ENCODE measurements at regions not wholly inside any gene's neighbourhood (a gene's known extent, or its start where the extent isn't known, plus 50 kb on each side); places are given as distances from the start of the nearest gene placed in this dataset.

DNA sequence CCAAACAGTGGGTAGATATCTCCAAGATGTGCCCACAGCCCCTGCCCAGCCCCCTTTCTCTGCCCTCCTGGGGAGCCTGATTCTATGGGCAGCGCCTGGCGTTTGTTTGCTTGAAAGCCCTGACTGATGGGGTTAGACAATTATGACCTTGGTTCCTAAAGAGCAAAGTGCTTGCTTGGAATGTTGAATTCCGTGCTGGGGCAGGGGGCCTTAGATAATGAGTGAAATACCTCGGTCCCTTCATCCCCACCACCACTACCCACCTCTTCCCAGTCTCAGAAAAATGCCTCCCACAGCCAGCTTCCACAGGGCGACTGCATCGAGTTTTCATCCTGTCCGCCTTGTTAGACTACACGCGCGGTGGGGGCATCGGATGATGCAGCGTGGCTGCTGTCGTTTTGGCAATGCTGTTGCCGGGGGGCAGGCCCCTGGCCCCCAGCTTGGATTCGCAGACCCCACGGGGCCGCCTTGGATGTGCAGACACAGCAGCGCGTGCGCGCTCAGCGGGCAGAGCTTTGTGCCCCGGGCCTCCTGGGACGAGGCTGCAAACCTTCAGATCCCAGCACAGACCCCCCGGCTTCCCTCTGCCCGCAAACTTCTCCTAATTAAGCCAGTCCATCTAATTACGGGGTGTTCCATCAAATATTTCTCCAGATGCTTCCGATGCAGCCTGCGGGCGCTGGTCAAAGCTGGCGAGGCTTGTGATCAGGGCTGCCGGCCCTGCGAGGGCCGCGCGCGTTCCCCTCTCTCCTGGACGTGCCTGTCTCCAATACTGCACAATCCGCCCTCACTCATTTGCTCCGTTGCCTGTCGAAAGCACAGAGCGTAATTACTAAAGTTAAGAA, 86.1 kb downstream of the LINC00237 start (continued):
- TF ChIP-seq, protein P1, sequence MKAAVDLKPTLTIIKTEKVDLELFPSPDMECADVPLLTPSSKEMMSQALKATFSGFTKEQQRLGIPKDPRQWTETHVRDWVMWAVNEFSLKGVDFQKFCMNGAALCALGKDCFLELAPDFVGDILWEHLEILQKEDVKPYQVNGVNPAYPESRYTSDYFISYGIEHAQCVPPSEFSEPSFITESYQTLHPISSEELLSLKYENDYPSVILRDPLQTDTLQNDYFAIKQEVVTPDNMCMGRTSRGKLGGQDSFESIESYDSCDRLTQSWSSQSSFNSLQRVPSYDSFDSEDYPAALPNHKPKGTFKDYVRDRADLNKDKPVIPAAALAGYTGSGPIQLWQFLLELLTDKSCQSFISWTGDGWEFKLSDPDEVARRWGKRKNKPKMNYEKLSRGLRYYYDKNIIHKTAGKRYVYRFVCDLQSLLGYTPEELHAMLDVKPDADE (CRISPR knock-in tag; IDR thresholded peaks at IDR 0.05): no peak
- TF ChIP-seq NFE2 (CRISPR knock-in tag; IDR thresholded peaks at IDR 0.05) (no peak), ZSCAN20 (CRISPR knock-in tag; IDR thresholded peaks at IDR 0.05; ENCODE audit: borderline replicate concordance) (no peak), SALL2 (CRISPR knock-in tag; IDR thresholded peaks at IDR 0.05) (no peak), ZNF761 (CRISPR knock-in tag; conservative IDR thresholded peaks at IDR 0.05) (no peak), AKAP8 (CRISPR knock-in tag; IDR thresholded peaks at IDR 0.05) (no peak), ZNF335 (CRISPR knock-in tag; IDR thresholded peaks at IDR 0.05) (no peak), PLRG1 (conservative IDR thresholded peaks at IDR 0.05) (no peak), ZNF232 (CRISPR knock-in tag; IDR thresholded peaks at IDR 0.05; ENCODE audit: borderline replicate concordance) (no peak), SP1 (IDR thresholded peaks at IDR 0.05) (no peak), SP1 (CRISPR knock-in tag; IDR thresholded peaks at IDR 0.05) (no peak), ZNF7 (CRISPR knock-in tag; IDR thresholded peaks at IDR 0.05) (no peak), ZNF33A (CRISPR knock-in tag; IDR thresholded peaks at IDR 0.05; ENCODE audit: borderline replicate concordance) (no peak), PAX8 (CRISPR knock-in tag; IDR thresholded peaks at IDR 0.05; ENCODE audit: borderline replicate concordance) (no peak), PHF21A (CRISPR knock-in tag; IDR thresholded peaks at IDR 0.05) (peak; percentile 75), ZNF670 (CRISPR knock-in tag; IDR thresholded peaks at IDR 0.05; ENCODE audit: borderline replicate concordance) (no peak), SMC3 (IDR thresholded peaks at IDR 0.05; ENCODE audit: low read length) (no peak), ZNF766 (CRISPR knock-in tag; IDR thresholded peaks at IDR 0.05; ENCODE audit: borderline replicate concordance) (no peak), MBNL3 (CRISPR knock-in tag; conservative IDR thresholded peaks at IDR 0.05) (no peak), ZC3H4 (CRISPR knock-in tag; IDR thresholded peaks at IDR 0.05; ENCODE audit: borderline replicate concordance) (no peak), DNMT1 (CRISPR knock-in tag; IDR thresholded peaks at IDR 0.05) (no peak), ZBTB38 (CRISPR knock-in tag; IDR thresholded peaks at IDR 0.05) (peak; percentile 95), ZNF83 (CRISPR knock-in tag; IDR thresholded peaks at IDR 0.05; ENCODE audit: borderline replicate concordance) (no peak)
- TF ChIP-seq, protein P2, sequence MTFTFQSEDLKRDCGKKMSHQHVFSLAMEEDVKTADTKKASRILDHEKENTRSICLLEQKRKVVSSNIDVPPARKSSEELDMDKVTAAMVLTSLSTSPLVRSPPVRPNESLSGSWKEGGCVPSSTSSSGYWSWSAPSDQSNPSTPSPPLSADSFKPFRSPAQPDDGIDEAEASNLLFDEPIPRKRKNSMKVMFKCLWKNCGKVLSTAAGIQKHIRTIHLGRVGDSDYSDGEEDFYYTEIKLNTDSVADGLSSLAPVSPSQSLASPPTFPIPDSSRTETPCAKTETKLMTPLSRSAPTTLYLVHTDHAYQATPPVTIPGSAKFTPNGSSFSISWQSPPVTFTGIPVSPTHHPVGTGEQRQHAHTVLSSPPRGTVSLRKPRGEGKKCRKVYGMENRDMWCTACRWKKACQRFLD (CRISPR knock-in tag; IDR thresholded peaks at IDR 0.05; ENCODE audit: borderline replicate concordance): no peak
- TF ChIP-seq, protein P3, sequence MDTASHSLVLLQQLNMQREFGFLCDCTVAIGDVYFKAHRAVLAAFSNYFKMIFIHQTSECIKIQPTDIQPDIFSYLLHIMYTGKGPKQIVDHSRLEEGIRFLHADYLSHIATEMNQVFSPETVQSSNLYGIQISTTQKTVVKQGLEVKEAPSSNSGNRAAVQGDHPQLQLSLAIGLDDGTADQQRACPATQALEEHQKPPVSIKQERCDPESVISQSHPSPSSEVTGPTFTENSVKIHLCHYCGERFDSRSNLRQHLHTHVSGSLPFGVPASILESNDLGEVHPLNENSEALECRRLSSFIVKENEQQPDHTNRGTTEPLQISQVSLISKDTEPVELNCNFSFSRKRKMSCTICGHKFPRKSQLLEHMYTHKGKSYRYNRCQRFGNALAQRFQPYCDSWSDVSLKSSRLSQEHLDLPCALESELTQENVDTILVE (CRISPR knock-in tag; IDR thresholded peaks at IDR 0.05): no peak
- TF ChIP-seq, protein P4, sequence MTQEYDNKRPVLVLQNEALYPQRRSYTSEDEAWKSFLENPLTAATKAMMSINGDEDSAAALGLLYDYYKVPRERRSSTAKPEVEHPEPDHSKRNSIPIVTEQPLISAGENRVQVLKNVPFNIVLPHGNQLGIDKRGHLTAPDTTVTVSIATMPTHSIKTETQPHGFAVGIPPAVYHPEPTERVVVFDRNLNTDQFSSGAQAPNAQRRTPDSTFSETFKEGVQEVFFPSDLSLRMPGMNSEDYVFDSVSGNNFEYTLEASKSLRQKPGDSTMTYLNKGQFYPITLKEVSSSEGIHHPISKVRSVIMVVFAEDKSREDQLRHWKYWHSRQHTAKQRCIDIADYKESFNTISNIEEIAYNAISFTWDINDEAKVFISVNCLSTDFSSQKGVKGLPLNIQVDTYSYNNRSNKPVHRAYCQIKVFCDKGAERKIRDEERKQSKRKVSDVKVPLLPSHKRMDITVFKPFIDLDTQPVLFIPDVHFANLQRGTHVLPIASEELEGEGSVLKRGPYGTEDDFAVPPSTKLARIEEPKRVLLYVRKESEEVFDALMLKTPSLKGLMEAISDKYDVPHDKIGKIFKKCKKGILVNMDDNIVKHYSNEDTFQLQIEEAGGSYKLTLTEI (CRISPR knock-in tag; conservative IDR thresholded peaks at IDR 0.05): no peak
- TF ChIP-seq, protein P5, sequence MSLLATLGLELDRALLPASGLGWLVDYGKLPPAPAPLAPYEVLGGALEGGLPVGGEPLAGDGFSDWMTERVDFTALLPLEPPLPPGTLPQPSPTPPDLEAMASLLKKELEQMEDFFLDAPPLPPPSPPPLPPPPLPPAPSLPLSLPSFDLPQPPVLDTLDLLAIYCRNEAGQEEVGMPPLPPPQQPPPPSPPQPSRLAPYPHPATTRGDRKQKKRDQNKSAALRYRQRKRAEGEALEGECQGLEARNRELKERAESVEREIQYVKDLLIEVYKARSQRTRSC (CRISPR knock-in tag; IDR thresholded peaks at IDR 0.05; ENCODE audit: low read depth): no peak
